Tibial nerve (tissue), 3 donors: ENCODE measurements at regions not wholly inside any gene's neighbourhood (a gene's known extent, or its start where the extent isn't known, plus 50 kb on each side); places are given as distances from the start of the nearest gene placed in this dataset.

Source experiments
- CTCF ChIP-seq, 5 experiments: fragments of 200-600 bp in 3 of 5; fragments of 450-650 bp in 2 of 5; sonication (generic) in 3 of 5; IDR thresholded peaks; one replicate each; pipeline ENCODE4 v1.5.1; 2016 to 2019; ENCODE audit warnings: antibody characterized with exemption in 5 of 5, mild to moderate bottlenecking in 3 of 5, moderate library complexity in 2 of 5
- POLR2A ChIP-seq, 2 donors: fragments of 450-650 bp; IDR thresholded peaks; one replicate each; pipeline ENCODE4 v1.6.1; 2017; ENCODE audit warnings: antibody characterized with exemption in 2 of 2, mild to moderate bottlenecking in 2 of 2, moderate library complexity in 2 of 2

GRCh38 chr10:121025731-121026130, 174.6 kb downstream of the WDR11 start:
- TF ChIP-seq POLR2A (IDR thresholded peaks at IDR 0.05) (no peak), CTCF (IDR thresholded peaks at IDR 0.05) (no peak)
